BE2C (cell line): ENCODE measurements at regions not wholly inside any gene's neighbourhood (a gene's known extent, or its start where the extent isn't known, plus 50 kb on each side); places are given as distances from the start of the nearest gene placed in this dataset.

Source experiments
- DNase-seq: peaks from one replicate; pipeline ENCODE4 v3.0.0-alpha.2; 2020
- H3K27me3 ChIP-seq: fragments of 250-450 bp; sonication (Bioruptor Pico); 2 replicates; pipeline ENCODE4 v1.5.1; 2020; ENCODE audit warnings: mild to moderate bottlenecking
- H3K36me3 ChIP-seq: fragments of 250-450 bp; sonication (Bioruptor Pico); 2 replicates; pipeline ENCODE4 v1.5.1; 2020; ENCODE audit warnings: mild to moderate bottlenecking
- H3K4me1 ChIP-seq: fragments of 250-450 bp; sonication (Bioruptor Pico); 2 replicates; pipeline ENCODE4 v1.5.1; 2020
- H3K4me3 ChIP-seq: 2 replicates; pipeline ENCODE4 v1.5.1; 2011; ENCODE audit warnings: low read depth, low read length
- H3K9me3 ChIP-seq: fragments of 250-450 bp; sonication (Bioruptor Pico); 2 replicates; pipeline ENCODE4 v1.5.1; 2020
- TF ChIP-seq, protein P1 (sequence below): IDR thresholded peaks from 2 replicates; pipeline ENCODE4 v1.5.1; 2012; ENCODE audit warnings: mild to moderate bottlenecking, low read depth, low read length

DNA sequence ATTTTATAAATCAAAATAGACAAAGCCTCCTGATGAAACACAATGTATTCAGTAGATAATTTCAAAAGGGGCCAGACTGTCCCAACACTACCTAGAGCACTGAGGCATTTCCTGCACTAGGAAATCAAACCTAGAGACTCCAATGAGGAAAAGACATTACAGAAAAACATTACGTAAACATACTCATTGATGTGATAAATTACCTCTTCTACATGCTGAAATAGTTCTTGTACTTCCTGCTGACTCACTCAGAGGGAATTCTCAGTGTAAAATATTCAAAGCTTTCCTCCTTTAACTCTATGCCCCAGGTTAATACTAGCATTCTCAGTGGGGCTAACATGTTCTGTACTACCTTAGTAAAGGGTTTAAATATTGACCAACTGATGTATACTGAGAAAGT lies 178.0 kb downstream of the ESM1 start:
- no peaks in the 10 kb centered on the region for H3K36me3 ChIP-seq
- DNase-seq = no peak
- no peaks in the 10 kb centered on the region for H3K27me3 ChIP-seq
- H3K9me3 ChIP-seq = no peaks in the 10 kb centered on the region
- no peak overlapping the region for H3K4me3 ChIP-seq
- no peaks in the 10 kb centered on the region for H3K4me1 ChIP-seq
- TF ChIP-seq, protein P1, sequence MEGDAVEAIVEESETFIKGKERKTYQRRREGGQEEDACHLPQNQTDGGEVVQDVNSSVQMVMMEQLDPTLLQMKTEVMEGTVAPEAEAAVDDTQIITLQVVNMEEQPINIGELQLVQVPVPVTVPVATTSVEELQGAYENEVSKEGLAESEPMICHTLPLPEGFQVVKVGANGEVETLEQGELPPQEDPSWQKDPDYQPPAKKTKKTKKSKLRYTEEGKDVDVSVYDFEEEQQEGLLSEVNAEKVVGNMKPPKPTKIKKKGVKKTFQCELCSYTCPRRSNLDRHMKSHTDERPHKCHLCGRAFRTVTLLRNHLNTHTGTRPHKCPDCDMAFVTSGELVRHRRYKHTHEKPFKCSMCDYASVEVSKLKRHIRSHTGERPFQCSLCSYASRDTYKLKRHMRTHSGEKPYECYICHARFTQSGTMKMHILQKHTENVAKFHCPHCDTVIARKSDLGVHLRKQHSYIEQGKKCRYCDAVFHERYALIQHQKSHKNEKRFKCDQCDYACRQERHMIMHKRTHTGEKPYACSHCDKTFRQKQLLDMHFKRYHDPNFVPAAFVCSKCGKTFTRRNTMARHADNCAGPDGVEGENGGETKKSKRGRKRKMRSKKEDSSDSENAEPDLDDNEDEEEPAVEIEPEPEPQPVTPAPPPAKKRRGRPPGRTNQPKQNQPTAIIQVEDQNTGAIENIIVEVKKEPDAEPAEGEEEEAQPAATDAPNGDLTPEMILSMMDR = no peak

DNA sequence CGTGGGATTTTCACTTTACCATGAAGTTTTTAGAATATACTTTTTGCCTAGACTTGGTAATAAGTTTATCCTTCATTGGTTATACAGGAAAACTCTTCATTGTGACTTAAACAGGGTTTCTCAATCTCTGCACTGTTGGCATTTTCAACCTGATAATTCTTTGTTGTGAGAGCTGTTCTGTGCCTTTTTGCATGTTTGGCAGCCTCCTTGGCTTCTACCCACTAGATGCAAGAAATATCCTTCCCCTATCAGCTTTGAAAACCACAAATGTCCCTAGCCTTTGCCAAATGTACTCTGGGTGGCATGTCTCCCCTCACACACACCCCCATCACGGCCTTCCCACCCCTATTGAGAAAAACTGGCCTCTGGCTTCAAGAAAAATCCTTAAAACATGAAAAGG lies 180.9 kb downstream of the ESM1 start:
- no peaks in the 10 kb centered on the region for H3K36me3 ChIP-seq
- no peaks in the 10 kb centered on the region for H3K27me3 ChIP-seq
- H3K4me3 ChIP-seq = no peak overlapping the region
- TF ChIP-seq, protein P1 = no peak
- H3K4me1 ChIP-seq = no peaks in the 10 kb centered on the region
- no peaks in the 10 kb centered on the region for H3K9me3 ChIP-seq
- no peak for DNase-seq

DNA sequence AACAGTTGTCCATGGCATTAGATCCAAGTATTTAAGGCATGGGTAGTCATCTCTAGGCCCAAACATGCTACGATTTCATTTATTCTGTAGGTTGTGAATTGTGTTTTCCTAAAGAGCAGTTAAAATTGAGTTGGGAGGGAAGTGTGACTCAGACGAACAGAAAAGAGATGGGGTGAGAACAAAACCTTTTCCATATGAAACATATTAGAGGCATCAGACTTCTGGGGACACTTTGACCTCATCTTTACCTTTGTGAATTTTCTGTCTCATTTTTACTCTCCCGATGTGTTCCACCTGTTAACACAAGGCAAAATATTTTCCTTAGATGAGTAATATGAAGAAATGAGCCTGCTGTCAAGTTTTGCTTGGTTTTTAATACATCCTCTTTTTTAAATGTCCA lies 181.3 kb downstream of the ESM1 start:
- no peaks in the 10 kb centered on the region for H3K27me3 ChIP-seq
- H3K36me3 ChIP-seq = no peaks in the 10 kb centered on the region
- no peaks in the 10 kb centered on the region for H3K9me3 ChIP-seq
- H3K4me1 ChIP-seq = no peaks in the 10 kb centered on the region
- TF ChIP-seq, protein P1 = no peak
- DNase-seq = no peak
- H3K4me3 ChIP-seq = no peak overlapping the region

DNA sequence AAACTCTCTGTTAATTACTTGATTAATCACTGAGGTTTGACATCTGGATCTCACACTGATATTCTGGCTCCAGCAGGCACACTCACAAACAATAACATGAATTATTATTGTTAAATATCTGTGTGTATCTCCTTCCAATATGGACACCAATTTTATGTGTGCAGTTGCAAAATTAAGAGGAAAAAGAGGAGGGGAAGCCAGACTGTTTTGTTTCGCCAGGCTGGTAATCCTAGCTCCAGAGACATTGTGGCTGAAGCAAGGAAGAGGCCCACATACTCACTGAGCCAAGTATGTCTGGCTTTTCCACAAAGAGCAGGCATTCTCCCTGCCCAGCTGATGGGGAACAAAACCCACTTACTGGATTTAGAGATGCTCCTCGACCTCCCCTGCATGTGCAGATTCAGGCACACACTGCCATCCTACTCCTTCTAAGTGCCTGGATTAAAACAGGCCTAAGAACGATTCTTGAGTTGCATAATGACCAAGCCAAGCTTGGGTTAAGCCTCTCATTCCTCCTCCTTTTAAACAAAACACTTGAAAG lies 181.9 kb downstream of the ESM1 start:
- H3K36me3 ChIP-seq = no peaks in the 10 kb centered on the region
- TF ChIP-seq, protein P1 = no peak
- H3K4me1 ChIP-seq = no peaks in the 10 kb centered on the region
- H3K27me3 ChIP-seq = no peaks in the 10 kb centered on the region
- no peak overlapping the region for H3K4me3 ChIP-seq
- no peaks in the 10 kb centered on the region for H3K9me3 ChIP-seq
- no peak for DNase-seq

DNA sequence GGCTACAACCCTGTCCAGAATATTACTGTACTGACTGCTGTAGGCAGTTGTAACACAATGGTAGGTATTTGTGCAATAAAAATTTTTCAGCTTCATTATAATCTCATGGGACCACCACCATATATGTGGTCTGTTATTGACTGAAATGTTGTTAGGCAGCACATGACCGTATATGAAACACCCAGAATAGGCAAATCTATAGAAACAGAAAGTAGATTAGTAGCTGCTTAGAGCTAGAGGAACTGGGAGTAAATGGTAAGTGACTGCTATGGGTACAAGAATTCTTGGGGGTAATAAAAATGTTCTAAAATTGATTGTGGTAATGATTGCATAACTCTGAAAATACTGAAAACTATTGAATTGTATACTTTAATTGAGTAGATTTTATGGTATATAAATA lies 185.7 kb downstream of the ESM1 start:
- Histone ChIP-seq H3K9me3 (no peaks in the 10 kb centered on the region), H3K36me3 (no peaks in the 10 kb centered on the region), H3K4me1 (no peaks in the 10 kb centered on the region), H3K4me3 (no peak overlapping the region), H3K27me3 (no peaks in the 10 kb centered on the region)
- no peak for DNase-seq
- TF ChIP-seq, protein P1 = no peak

DNA sequence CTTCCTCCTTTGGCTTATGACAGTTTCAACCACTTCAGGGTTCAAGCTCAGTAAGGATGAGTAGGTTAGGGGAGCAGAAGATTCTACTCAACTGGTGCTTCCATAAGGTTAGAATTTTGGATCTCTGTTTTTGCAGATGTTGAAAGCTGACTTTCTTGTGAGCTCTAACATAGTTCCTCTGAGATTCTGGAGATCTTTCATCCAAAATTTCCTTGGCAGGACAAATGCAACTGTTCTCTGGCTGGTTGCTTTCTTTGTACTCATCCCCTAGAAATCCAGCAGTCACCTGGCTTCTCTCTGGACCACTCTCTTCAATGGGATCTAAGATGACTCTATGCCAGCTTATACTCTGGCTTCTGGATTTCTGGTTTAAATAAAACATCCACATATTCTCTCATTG lies 189.6 kb downstream of the ESM1 start:
- no peaks in the 10 kb centered on the region for H3K27me3 ChIP-seq
- no peaks in the 10 kb centered on the region for H3K36me3 ChIP-seq
- DNase-seq = no peak
- H3K9me3 ChIP-seq = no peaks in the 10 kb centered on the region
- TF ChIP-seq, protein P1 = no peak
- H3K4me1 ChIP-seq = no peaks in the 10 kb centered on the region
- no peak overlapping the region for H3K4me3 ChIP-seq
